H1 (cell line): ENCODE measurements at regions not wholly inside any gene's neighbourhood (a gene's known extent, or its start where the extent isn't known, plus 50 kb on each side); places are given as distances from the start of the nearest gene placed in this dataset.

Experiments
- CHD2 ChIP-seq: IDR thresholded peaks from 2 replicates; pipeline ENCODE4 v1.6.1; 2012; ENCODE audit warnings: low read length, improper control_type of control experiment
- TF ChIP-seq, protein P1 (sequence below): IDR thresholded peaks from 2 replicates; pipeline ENCODE4 v1.6.1; 2011; ENCODE audit warnings: low read depth, mild to moderate bottlenecking, low read length; ENCODE audit not compliant: insufficient read depth

DNA sequence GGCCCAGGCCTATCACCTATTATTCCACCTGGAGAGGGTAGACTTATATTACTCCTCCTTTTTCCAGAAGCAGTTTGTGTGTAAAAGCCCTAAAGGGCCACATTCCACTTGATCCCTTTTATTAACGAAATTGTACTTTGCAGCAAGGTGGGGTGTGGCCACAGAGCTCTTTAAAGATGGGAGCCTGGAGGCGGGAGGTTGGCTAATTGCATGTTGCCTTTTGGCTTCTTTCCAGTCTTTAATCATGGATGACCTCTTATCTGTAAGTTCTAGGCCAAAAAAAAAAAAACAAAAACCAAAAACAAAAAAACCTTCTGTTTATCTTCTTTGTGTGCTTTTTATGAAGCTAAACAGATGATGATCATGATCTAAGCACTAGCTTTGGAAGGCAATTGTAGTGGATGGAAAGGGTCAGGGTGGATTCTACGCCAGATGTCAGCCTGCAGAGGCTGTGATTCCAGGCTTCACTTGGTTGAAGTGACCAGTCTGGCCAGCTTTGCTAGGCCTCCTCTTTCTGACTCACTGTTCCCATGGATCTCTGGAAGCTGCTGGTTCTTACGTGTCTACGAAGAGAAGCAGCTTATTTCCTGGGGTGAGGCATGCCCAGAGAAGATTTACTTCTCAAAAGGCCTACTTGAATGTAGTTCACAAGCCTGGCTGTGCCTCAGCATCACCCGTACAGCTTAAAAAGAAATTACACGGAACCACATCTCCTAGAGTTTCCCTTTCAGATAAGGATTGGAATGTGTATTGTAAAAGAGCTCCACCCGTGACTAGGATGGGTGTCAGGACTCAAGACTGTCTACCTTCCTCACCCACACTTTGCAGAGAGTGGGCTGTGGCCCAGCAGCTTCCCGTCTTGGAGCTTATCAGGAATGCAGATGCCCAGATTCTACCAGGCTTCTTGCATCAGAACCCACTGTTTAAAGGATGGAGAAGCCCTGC, 330.9 kb upstream of the C2CD4B start:
- TF ChIP-seq CHD2: no peak
- TF ChIP-seq, protein P1, sequence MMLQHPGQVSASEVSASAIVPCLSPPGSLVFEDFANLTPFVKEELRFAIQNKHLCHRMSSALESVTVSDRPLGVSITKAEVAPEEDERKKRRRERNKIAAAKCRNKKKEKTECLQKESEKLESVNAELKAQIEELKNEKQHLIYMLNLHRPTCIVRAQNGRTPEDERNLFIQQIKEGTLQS: no peak
